ENCODE measurements at regions not wholly inside any gene's neighbourhood (a gene's known extent, or its start where the extent isn't known, plus 50 kb on each side); places are given as distances from the start of the nearest gene placed in this dataset.

GRCh38 chr7:116400522-116400921 lies 99.0 kb upstream of the CAV2 start:
- Histone ChIP-seq H3K9ac (no peak overlapping the region), H3K9me3 (ENCODE audit: control insufficient read depth, low read length) (no peaks in the 10 kb centered on the region), H3K27ac (no peak overlapping the region), H3K79me2 (no peaks in the 10 kb centered on the region), H3K4me1 (no peaks in the 10 kb centered on the region), H3K4me3 (ENCODE audit: low read depth, low read length) (no peak overlapping the region), H3K4me2 (ENCODE audit: low read length) (no peak overlapping the region), H2AFZ (no peak overlapping the region), H3K36me3 (ENCODE audit: control insufficient read depth, insufficient read depth, low read length) (no peaks in the 10 kb centered on the region), H3K27me3 (ENCODE audit: control insufficient read depth, insufficient read depth, low read length) (no peaks in the 10 kb centered on the region)
- no peak for TF ChIP-seq CTCF (IDR thresholded peaks at IDR 0.05)

GRCh38 chr7:116401711-116402110 lies 97.8 kb upstream of the CAV2 start:
- H3K4me3 ChIP-seq (ENCODE audit: low read depth, low read length): no peak overlapping the region
- no peak overlapping the region for H3K9ac ChIP-seq
- no peaks in the 10 kb centered on the region for H3K27me3 ChIP-seq (ENCODE audit: control insufficient read depth, insufficient read depth, low read length)
- H3K36me3 ChIP-seq (ENCODE audit: control insufficient read depth, insufficient read depth, low read length): no peaks in the 10 kb centered on the region
- no peak overlapping the region for H3K4me2 ChIP-seq (ENCODE audit: low read length)
- H3K27ac ChIP-seq: no peak overlapping the region
- no peaks in the 10 kb centered on the region for H3K79me2 ChIP-seq
- H2AFZ ChIP-seq: no peak overlapping the region
- TF ChIP-seq CTCF (IDR thresholded peaks at IDR 0.05): no peak
- H3K4me1 ChIP-seq: no peaks in the 10 kb centered on the region
- H3K9me3 ChIP-seq (ENCODE audit: control insufficient read depth, low read length): no peaks in the 10 kb centered on the region

- Histone ChIP-seq H2AFZ (no peak overlapping the region), H3K4me1 (no peaks in the 10 kb centered on the region), H3K79me2 (no peaks in the 10 kb centered on the region), H3K9ac (no peak overlapping the region), H3K4me3 (ENCODE audit: low read depth, low read length) (no peak overlapping the region), H3K27me3 (ENCODE audit: control insufficient read depth, insufficient read depth, low read length) (no peaks in the 10 kb centered on the region), H3K36me3 (ENCODE audit: control insufficient read depth, insufficient read depth, low read length) (no peaks in the 10 kb centered on the region), H3K9me3 (ENCODE audit: control insufficient read depth, low read length) (no peaks in the 10 kb centered on the region), H3K4me2 (ENCODE audit: low read length) (no peak overlapping the region), H3K27ac (no peak overlapping the region)
- TF ChIP-seq CTCF (IDR thresholded peaks at IDR 0.05): no peak
These were observed 96.3 kb upstream of the CAV2 start for GRCh38 chr7:116403265-116403664.

GRCh38 chr7:116404389-116404788 lies 95.1 kb upstream of the CAV2 start:
- Histone ChIP-seq H3K27me3 (ENCODE audit: control insufficient read depth, insufficient read depth, low read length) (no peaks in the 10 kb centered on the region), H3K36me3 (ENCODE audit: control insufficient read depth, insufficient read depth, low read length) (no peaks in the 10 kb centered on the region), H3K9ac (no peak overlapping the region), H3K4me1 (no peaks in the 10 kb centered on the region), H3K9me3 (ENCODE audit: control insufficient read depth, low read length) (no peaks in the 10 kb centered on the region), H3K4me3 (ENCODE audit: low read depth, low read length) (no peak overlapping the region), H3K27ac (no peak overlapping the region), H3K4me2 (ENCODE audit: low read length) (no peak overlapping the region), H3K79me2 (no peaks in the 10 kb centered on the region), H2AFZ (no peak overlapping the region)
- TF ChIP-seq CTCF (IDR thresholded peaks at IDR 0.05): no peak

GRCh38 chr7:116405810-116406209 lies 93.7 kb upstream of the CAV2 start:
- Histone ChIP-seq H3K36me3 (ENCODE audit: control insufficient read depth, insufficient read depth, low read length) (no peaks in the 10 kb centered on the region), H3K27me3 (ENCODE audit: control insufficient read depth, insufficient read depth, low read length) (no peaks in the 10 kb centered on the region), H3K4me2 (ENCODE audit: low read length) (no peak overlapping the region), H3K9ac (no peak overlapping the region), H3K4me1 (no peaks in the 10 kb centered on the region), H3K79me2 (no peaks in the 10 kb centered on the region), H2AFZ (no peak overlapping the region), H3K9me3 (ENCODE audit: control insufficient read depth, low read length) (no peaks in the 10 kb centered on the region), H3K4me3 (ENCODE audit: low read depth, low read length) (no peak overlapping the region), H3K27ac (no peak overlapping the region)
- TF ChIP-seq CTCF (IDR thresholded peaks at IDR 0.05): no peak
